Psoas muscle (tissue), 7 donors: ENCODE measurements at regions not wholly inside any gene's neighbourhood (a gene's known extent, or its start where the extent isn't known, plus 50 kb on each side); places are given as distances from the start of the nearest gene placed in this dataset.
A peak's percentile ranks its signal among the peaks of the same experiment; 100 is the strongest.

ENCODE experiments used
- ATAC-seq, 4 donors: fragments of 200-7000 bp; cut with Tn5 transposase; one replicate each; pipeline ENCODE4 v1.9.1; 2020; ENCODE audit warnings: moderate library complexity in 3 of 4, mild to moderate bottlenecking in 2 of 4
- DNase-seq, 2 donors: peaks; one replicate each; pipeline ENCODE4 v3.0.0-alpha.2; 2020
- H3K27ac ChIP-seq: fragments of 200-600 bp; one replicate; pipeline ENCODE4 v1.8.0; 2022
- H3K27me3 ChIP-seq, 3 donors: fragments of 200-600 bp in 1 of 3; one replicate each; pipeline versions ENCODE4 v1.6.1 to v1.8.0; 2013 to 2022; ENCODE audit warnings: low read length in 2 of 3, mild to moderate bottlenecking in 2 of 3, moderate library complexity in 1 of 3; ENCODE audit not compliant: insufficient read depth in 3 of 3
- H3K36me3 ChIP-seq, 2 donors: fragments of 200-600 bp in 1 of 2; one replicate each; pipeline versions ENCODE4 v1.6.1 to v1.8.0; 2013 to 2022; ENCODE audit warnings: low read depth in 1 of 2, mild to moderate bottlenecking in 1 of 2, moderate library complexity in 1 of 2; ENCODE audit not compliant: insufficient read depth in 1 of 2
- H3K4me1 ChIP-seq: fragments of 200-600 bp; one replicate; pipeline ENCODE4 v1.8.0; 2022
- H3K4me3 ChIP-seq: fragments of 200-600 bp; one replicate; pipeline ENCODE4 v1.8.0; 2022; ENCODE audit warnings: mild to moderate bottlenecking
- H3K9me3 ChIP-seq: fragments of 200-600 bp; one replicate; pipeline ENCODE4 v1.8.0; 2022
- CTCF ChIP-seq: fragments of 200-600 bp; IDR thresholded peaks from one replicate; pipeline ENCODE4 v1.8.0; 2022; ENCODE audit warnings: antibody characterized with exemption
- WGBS, 3 donors: extraction: QIAGEN DNeasy Blood & Tissue Kit; methylation state at CpG; one replicate each; pipeline versions ENCODE4 v1.1.6 to v1.1.7; 2013; 5-methylcytosine and 5-hydroxymethylcytosine counted together
- intact Hi-C, 2 donors: fragments of 100-400 bp; cut with DNase I; formaldehyde crosslinking; loops; one replicate each; pipeline versions ENCODE4 v1.11.0 to v1.14.2; 2022
- donor health status: healthy with polysubstance abuse.
- donor health status: DM: no; HTN: no; CAD: no; lungs with moderate emphysema.
- donor health status: Bipolar disorder and iron deficiency.
- donor health status: healthy.
- donor health status: DM: yes; HTN: yes; CAD: no.
- donor health status: DM: no; HTN: no; CAD: no.
- donor health status: DM: yes; HTN: yes; CAD: no.

GRCh38 chr5:54844905-54845566, 140.4 kb downstream of the ESM1 start:
- peak in 1 of 4 donors; percentile 55 for ATAC-seq
- H3K9me3 ChIP-seq = no peaks in the 10 kb centered on the region
- no peaks in the 10 kb centered on the region for H3K27me3 ChIP-seq
- H3K4me1 ChIP-seq = peaks cover 5% of the 10 kb centered on the region
- no peaks in the 10 kb centered on the region for H3K36me3 ChIP-seq
- peak overlapping the region; percentile 54 for H3K4me3 ChIP-seq
- no peak overlapping the region for H3K27ac ChIP-seq
- no peak for DNase-seq
- 11 to 23% (median 14%) methylated on average over 6 of the region's 6 CpGs for WGBS, 3 donors
- TF ChIP-seq CTCF = peak; percentile 73
- intact Hi-C loops = loop anchor here in 1 of 2 donors (1.0 kb wide), 1 partner anchor 328 kb away; the partner anchor contains the start of gene SNX18

GRCh38 chr5:54844266-54844665, 141.1 kb downstream of the ESM1 start:
- Histone ChIP-seq H3K4me1 (peaks cover 5% of the 10 kb centered on the region), H3K36me3 (no peaks in the 10 kb centered on the region), H3K27ac (no peak overlapping the region), H3K27me3 (no peaks in the 10 kb centered on the region), H3K4me3 (no peak overlapping the region), H3K9me3 (no peaks in the 10 kb centered on the region)
- DNase-seq (no peak), ATAC-seq (no peak)
- 61 to 71% (median 65%) methylated on average over 4 of the region's 4 CpGs for WGBS, 3 donors
- no peak for TF ChIP-seq CTCF
- intact Hi-C loops = no loop called here

- Histone ChIP-seq H3K36me3 (no peaks in the 10 kb centered on the region), H3K27me3 (no peaks in the 10 kb centered on the region), H3K4me1 (peaks cover 5% of the 10 kb centered on the region), H3K9me3 (no peaks in the 10 kb centered on the region), H3K4me3 (no peak overlapping the region), H3K27ac (no peak overlapping the region)
- no peak for ATAC-seq
- no peak for DNase-seq
- no peak for TF ChIP-seq CTCF
- whole genome bisulfite sequencing, 3 donors = 97 to 100% (median 100%) methylated on average over 1 of the region's 1 CpG
- intact Hi-C loops = no loop called here
Measured at GRCh38 chr5:54841481-54841880, 143.9 kb downstream of the ESM1 start.

GRCh38 chr5:54838843-54839242, 146.6 kb downstream of the ESM1 start:
- H3K36me3 ChIP-seq = no peaks in the 10 kb centered on the region
- ATAC-seq = no peak
- no peak for TF ChIP-seq CTCF
- H3K27ac ChIP-seq = no peak overlapping the region
- no peak overlapping the region for H3K4me3 ChIP-seq
- H3K9me3 ChIP-seq = no peaks in the 10 kb centered on the region
- no peaks in the 10 kb centered on the region for H3K27me3 ChIP-seq
- 53 to 81% (median 66%) methylated on average over 1 of the region's 1 CpG for WGBS, 3 donors
- peaks cover 4% of the 10 kb centered on the region for H3K4me1 ChIP-seq
- DNase-seq = no peak
- intact Hi-C loops = no loop called here

GRCh38 chr5:54837981-54838380, 147.4 kb downstream of the ESM1 start:
- 77 to 84% (median 79%) methylated on average over 6 of the region's 6 CpGs for WGBS, 3 donors
- peaks cover 4% of the 10 kb centered on the region for H3K4me1 ChIP-seq
- no peak for DNase-seq

More at GRCh38 chr5:54837981-54838380, 147.4 kb downstream of the ESM1 start:
- no peak for TF ChIP-seq CTCF
- no peak overlapping the region for H3K4me3 ChIP-seq
- no peaks in the 10 kb centered on the region for H3K36me3 ChIP-seq
- ATAC-seq = no peak
- intact Hi-C loops = no loop called here
- H3K27me3 ChIP-seq = no peaks in the 10 kb centered on the region
- no peaks in the 10 kb centered on the region for H3K9me3 ChIP-seq
- H3K27ac ChIP-seq = no peak overlapping the region
